ENCODE measurements at regions not wholly inside any gene's neighbourhood (a gene's known extent, or its start where the extent isn't known, plus 50 kb on each side); places are given as distances from the start of the nearest gene placed in this dataset.
"Not testable (repeated sequence)": the region's sequence is repeated elsewhere in the genome, so short reads cannot be mapped to it uniquely, and the experiment has no call there.

DNA sequence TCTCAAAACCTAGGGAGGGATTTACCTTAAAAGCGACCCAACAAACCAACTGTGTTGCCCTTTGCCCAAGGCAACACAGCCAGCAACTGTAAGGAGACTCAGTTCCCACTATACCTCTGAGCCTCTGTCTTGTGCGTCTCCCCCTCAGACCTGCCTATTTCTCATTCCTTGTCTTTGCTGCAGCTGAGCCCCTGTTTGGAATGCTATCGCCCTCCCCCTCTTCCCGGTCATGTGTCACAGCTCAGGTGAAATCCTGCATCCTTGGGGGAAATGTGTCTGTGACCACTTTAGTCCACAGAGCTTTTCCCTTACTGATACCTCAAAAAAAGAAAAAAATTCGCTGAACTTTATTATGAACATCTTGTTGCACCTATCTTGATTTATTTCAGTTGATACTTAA, 52.0 kb upstream of the LRIG1 start:
- no peak for DNase-seq

DNA sequence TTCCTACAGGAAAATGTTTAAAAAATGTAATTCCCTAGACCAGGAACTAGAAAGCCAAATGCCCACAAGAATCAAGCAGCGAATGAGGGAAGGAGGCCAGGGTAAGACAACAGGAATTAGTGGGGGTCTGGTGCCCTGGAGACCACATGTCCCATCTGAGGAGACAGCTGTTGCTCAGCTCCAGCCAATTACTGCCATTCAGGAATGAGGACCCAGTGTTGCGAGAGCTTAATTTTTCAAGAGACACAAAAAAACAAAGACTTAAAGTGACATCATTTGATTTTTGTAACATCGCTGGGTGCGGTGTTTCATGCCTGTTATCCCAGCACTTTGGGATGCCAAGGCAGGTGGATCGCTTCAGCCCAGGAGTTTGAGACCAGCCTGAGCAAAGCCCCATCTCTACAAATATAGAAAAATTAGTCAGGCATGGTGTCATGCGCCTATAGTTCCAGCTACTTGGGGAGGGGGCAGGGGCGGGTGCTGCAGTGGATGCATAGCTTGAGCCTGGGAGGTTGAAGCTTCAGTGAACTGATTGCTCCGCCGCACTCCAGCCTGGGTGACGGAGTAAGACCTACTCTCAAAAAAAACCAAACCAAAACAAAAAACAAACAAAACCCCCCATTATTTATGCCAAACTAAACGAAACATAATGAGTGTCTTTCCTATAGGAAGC, 52.8 kb upstream of the LRIG1 start:
- no peak for DNase-seq

DNA sequence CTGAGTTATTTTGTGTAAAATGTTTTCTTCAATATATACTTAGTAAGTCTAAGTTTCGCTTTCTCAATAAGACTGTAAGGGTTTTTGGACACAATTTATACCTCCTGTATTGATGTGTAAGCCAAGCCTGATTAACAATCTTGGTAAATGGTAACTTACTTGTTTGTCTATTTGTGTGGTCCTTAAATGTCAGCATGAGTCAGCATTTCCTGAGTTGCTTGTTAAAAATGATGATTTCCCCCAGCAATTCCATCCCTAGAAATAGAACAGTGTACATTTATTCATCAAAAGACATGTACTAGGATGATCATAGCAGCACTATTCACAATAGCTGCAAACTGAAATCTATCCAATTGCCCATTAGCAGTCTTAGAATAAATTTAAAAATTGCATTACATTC, 53.4 kb upstream of the LRIG1 start:
- DNase-seq: no peak

DNA sequence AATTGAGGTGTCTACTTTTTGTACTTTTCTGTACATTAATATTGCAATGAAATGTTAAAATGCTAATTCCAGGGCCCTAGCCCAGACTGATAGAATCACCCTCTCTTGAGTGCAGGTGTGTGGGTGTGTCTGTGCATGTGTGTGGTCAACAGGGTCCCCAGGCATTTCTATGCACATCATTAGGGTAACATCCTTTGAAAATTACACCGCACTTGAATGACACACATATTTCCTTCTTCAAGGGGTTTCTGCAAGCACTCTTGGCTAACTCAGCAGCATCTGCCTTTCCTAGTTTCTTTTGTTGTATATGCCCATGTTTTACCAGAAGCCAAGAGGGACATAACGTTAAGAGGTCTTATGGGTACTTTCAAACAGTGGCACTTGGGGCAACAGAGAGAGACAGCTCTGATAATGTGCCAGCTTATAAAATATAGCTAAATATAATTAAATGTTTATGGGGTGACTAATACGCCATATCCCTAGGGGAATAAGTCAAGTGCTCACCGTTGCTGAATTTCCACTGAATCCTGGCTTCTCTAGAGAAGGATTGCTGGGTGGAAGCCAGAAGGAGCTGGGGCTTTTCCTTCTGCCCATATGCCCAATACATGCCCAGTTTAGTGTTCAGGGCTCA, 54.5 kb upstream of the LRIG1 start:
- no peak for DNase-seq

DNA sequence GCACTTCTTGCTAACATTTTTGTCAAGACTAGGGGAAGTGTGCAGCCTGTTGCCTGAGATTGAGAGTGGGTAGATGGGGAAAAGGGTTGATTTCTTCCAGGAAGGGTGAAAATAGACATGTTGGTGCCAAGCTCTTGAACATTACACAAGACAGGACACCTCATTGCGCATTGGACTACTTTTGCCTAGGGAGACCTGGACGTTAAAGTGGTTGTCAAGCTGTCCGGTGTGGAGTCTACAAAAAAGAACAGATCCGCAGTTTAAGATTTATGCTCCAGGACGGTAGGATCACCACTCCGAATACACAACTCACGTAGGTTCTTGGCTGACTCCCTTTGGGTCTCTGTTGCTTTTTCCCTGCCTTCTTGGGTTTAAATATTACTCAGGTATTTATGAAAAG, 56.3 kb upstream of the LRIG1 start:
- no peak for DNase-seq

DNA sequence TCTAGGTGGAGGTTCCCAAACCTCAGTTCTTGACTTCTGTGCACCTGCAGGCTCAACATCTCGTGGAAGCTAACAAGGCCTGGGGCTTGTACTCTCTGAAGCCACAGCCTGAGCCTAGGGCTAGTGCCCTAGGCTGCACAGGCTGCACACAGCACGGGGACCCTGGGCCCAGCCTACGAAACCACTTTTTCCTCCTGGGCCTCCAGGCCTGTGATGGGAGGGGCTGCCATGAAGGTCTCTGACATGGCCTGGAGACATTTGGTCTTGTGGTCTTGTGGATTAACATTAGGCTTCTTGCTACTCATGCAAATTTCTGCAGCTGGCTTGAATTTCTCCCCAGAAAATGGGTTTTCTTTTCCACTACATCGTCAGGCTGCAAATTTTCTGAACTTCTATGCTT, 59.1 kb upstream of the LRIG1 start:
- DNase-seq: not testable (repeated sequence)

DNA sequence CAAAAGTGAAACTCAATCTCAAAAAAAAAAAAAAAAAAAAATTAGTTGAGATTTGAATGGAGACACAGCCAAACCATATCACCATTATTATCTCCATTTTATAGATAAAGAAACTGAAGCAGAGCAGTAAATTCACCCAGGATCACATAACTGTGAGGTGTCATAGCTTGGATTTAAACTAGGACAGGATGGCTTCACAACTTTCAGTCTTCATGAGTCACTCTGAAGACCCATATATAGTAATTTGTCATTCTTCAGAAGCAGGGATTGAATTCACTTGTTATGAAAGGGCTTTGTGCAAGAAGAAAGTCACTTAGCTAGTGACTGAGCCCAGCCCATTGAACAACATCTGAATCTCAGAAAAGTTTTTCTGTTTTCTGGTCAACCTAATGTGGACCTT, 60.5 kb upstream of the LRIG1 start:
- no peak for DNase-seq

DNA sequence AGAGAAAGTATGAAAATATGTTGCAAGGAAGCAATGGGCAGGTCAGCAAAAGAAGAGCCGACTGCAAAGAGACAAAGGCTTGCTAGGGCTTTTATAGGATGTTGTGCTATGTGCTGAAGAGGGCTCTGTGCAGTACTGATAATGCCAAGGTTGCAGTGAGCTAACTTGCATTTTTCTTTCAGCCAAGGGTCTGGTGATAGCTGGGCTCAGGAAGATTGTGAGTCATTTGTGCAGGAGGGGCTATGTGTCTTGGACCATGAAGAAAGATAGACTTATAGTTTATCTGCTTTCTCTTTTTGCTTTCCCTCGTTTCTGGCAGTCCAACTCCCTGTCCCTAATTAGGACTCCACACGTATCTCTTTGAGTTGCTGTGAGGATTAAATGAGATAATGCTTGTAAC, 64.5 kb upstream of the LRIG1 start:
- no peak for DNase-seq

DNA sequence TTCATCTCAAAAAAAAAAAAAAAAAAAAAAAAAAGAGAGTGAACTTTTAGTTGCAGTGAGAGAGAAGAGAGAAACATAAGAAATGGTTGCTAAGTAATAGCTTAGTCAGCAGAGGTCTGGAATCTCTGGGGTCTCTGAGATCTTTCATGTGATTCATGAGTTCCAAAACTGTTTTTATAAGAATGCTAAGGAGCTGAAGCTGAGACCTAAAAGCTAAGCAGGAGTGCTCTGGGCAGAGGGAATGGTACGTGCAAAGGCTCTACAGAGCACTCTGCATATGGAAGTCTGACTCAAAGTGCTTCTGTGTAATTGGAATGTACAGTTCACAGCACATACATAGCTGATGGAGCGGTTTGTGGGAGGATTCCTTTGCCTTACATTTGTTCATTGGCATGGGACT, 66.3 kb upstream of the LRIG1 start:
- no peak for DNase-seq

DNA sequence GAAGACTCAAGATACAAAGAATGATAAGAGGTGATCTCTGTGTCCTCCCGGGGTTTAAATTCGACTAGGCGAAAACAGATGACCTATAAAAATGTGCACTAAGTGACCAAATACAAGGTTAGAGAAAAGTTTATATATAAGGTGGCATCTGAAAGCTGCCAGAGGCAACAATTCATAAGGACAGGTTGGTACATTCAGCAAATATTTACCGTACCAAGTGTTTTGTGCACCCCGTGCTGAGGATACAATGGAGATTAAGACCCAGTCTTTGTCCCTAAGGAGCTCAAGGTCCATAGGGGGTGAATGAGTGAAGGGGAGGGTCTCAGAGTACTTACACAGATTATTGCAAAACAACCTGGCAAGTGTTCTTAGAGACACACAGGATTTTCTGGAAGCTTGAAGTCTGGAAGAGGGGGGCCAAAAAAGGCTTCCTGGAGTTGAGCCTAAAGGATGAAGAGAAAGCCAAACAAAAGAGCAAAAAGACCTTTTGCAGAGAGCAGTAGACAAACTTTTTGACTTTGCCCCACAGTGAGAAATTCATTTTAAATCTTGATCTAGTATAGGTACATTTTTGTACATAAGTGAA, 71.4 kb upstream of the LRIG1 start:
- DNase-seq: no peak

DNA sequence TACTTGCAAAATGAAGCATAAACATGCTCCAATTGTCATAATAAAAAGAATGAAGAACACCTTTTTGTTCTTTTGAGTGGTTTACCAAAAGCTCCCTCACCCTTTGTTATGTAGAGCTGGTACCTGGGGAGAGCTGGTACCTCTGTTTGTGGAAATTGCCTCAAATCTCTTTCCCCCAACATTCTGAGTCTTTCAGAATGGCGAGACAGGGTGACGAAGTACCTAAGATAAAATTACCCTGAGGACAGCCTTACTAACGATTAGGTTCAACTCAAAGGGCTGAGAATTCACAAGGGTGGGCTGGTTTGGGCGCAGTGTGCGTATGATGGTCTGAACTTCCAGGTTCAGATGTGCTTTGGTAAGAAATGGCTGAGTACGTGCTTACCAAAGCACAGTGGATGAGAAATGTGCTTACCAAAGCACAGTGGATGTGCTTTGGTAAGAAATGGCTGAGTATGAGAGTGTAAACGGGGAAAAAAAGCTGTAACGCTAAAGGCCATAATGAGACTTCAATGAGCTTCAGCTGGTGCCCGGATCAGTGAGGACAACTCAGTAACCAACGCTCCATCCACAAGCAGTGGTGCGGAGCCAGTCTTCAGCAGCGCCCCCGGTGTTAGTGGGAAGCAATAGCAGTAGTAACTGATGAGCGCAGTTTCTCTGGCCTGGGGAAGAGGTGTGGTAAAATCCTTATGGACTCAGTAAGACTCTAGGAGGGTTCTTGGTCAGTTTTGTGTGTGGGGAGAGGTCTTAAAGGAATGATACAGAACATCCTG, 72.3 kb upstream of the LRIG1 start:
- no peak for DNase-seq

DNA sequence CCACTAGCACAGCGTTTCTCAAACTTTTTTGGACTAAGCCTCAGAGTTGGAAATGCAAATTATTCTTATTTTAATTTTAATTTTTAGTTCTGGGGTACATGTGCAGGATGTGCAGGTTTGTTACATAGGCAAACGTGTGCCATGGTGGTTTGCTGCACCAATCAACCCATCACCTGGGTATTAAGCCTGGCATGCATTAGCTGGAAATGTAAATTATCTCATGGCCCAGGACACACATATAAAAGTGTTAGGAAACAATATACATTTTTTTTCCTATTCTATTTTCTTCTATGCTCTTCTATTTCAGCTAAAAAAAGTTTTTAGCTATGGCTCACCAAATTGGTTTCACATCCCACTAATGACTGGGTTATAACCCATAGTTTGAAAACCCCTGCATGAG, 73.3 kb upstream of the LRIG1 start:
- DNase-seq: no peak

DNA sequence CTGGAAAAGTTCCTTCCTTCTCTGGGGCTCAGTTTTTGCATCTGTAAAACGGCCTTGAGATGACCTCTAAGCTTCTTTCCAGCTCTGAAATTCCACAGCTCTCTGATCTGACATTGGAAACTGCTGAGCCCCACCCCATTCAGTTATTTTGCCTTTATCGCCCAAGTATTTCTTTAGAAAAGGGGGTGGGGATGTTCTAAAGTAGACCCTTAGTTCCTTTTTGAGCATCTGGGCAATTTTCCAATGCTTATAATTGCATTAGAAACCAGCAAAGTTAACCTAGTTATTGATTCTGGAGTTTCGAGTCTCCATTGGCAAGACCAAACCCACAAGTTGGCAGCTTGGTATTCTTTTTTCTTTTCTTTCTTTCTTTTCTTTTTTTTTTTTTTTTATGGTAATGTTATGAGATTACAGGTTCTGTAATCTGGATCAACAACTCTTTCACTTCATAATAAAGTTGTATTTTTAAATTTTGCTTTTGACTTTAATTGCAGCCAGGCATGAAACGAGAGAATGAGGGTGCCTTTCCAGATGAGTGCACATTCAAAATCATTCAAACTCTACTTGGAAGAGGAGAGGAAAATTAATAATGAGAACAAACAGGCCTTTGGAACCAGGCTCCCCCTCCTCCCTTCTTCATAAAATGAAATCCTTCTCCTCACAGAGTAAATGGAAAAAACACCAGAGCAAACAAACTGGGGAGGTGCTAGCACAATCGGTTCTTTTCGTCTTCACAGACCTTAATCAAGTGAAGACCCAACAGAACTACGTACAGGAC, 76.8 kb upstream of the LRIG1 start:
- no peak for DNase-seq

DNA sequence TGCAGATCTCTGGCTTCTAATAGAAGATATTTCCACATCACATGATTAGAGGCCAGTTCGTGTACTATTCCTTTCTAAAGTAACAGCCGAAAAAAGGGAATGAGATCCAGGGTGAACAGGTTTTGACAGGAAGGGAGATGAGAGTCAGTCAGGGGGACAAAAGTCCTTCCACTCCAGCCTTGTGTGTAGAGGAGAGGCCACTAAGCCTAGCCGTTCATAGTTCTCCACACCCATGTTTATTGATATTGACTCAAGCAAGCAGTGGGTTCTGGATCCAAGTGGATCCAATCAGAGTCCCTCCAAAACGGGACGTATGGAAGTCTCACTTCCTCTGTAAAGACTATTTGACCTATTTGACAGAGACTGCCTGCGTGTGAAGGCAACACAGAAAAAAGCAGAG, 80.4 kb upstream of the LRIG1 start:
- no peak for DNase-seq

DNA sequence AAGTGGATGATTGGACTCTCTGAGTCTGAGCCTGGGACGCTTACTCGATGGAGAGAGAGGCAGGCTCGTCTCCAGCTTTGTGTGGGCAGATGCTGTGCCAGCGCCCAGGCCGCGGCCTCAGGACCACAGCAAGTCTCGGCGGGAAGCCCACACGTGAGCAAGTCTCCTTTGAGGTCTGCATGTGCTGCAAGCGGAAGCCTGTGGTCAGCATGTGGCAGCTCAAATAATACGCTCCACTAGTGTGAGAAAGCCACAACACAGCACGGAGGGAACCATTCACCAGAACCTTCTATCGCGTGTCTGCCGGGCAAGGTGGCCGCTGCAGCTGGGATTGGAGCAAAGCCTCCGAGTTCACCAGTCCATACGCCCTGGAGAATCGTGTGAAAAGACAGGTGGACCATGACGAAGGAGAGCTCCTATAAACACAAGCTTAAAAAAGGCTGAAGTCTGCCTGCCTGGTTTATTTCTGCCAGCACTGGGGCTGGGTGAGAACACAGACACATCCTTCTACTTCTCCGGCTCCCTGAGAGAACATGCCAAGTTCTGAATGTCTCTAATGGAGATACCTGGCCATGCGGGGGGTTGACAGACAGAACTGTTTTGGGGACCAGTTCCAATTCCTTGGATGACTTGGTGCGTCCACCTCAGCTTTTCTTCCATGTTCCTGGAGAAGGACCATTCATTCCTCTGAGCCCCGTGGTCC, 82.0 kb upstream of the LRIG1 start:
- DNase-seq: no peak

DNA sequence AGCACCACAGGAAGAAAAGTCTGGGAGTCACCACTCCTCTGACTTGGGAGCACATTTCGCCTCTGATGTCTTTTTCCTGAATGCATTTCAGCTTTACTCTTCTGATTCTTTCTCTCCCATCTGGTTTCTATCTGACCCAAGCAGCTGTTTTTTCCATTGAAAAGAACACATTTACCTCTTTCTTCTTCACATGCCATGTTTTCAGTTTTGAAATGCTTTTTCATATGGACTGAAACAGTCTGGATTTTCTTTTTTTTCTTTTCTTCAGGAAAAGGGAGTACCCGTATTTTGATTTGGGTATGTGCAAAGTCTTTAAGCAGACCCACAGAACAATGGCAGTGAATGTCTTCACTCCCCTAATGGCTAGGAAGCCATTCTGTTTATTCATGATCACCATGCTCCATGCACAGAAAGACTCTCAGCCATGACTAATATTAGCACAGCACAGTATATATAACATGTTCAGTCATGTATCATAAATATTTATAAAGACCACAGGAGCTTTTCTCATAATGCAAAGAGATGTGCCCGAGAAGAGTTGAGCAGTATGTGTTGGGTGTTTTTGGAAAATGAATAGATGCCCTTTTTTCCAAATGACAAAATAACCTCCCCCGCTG, 82.7 kb upstream of the LRIG1 start:
- no peak for DNase-seq

DNA sequence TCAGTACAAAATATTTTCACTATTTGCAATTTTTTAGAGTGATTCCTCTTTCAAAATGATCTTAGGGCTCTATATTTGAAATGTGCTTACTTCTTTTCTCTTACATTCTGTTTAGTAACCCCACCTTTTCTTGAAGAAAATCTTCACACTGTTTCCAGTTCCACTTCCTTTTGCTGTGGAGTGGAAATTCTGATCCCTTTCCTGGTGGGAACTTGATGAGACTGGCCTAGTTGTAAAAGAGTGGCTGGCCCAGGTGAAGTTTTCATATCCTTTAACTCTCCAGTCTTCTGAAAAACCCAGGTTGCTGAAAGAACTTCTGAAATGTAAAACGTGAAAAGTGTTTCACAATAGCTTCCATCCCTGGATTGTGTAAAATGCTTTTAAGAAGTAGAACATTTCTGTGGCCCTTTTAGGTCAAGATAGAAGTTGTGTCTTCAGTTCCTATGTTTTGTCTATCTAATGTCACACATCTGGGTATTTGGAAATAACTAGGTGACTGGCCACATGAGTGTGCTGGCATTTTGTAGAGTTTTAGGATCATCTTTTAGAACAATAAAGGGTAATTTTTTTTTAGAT, 84.8 kb upstream of the LRIG1 start:
- no peak for DNase-seq

DNA sequence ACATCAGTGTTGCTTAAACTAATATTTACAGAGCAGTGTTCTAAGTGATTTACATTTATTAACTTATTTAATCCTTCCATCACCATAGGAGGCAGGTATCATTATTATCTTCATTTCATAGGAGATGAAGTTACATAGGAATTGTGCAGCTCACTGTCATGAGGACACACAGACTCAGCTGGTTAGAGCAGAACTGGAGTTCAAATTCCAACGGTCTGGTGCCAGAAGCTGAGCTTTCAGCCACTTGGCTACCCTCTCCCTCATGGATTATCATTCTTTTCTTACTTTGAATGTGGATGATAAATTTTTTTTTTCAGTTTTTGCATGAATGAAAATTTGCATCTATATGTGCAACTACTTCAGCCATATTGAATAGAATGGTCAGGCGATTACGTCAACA, 86.0 kb upstream of the LRIG1 start:
- no peak for DNase-seq

DNA sequence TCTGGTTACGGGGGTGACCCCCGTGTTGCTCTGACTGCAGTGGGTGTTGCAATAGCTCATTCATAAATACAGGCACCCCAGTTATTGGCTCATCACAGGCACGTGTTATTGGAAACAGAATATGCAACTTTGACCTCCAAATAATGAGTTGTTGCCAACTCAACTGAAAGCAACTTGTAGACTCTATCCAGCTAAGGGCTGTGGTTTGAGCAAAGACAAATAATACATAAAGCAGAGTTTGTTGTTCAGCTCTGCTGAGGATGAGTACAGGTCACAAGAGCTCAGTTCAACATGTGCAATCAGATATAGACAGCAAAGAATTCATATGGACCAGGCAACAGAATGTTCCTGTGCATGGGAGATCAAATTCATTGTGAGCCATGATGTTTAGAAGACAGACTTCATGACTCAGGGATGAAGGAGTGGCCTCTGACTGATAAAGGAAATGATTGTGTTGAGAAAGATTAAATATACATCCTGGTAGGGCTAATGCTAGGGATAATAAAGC, 87.6 kb upstream of the LRIG1 start:
- no peak for DNase-seq

DNA sequence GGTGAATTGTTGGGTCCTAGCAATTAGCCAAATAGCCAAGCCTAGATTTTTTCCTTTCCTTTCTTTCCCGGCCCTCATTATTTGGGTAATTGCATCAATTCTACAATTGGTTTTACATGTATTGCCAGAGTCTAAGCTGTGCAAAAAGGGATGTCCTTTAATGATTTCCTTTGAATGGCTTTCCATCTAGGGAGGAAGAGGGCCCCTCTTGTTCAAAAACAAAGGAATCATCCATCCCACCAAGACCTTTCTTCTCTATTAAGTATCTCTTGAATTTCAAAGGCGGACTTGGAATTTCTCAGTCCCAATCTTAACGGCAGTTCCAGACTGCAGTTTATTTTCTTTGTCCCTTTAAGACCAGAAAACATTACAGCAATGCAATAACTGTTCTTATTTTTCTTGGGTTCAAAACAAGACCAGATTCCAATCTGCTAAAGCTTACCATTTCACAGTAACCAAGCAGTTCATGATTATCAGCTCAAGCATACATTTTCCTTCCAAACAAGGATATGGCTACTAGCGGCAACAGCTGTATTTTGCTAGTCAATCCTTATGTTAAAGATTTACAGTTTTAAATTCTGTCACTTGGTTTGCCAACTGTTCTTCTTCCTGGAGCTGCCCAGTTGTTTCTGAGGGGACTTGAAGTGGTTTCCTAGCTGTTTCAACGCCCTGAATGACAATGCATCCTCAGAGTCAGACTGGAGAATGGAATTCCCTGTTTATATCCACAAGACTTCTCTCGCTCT, 91.4 kb upstream of the LRIG1 start:
- DNase-seq: no peak
